Erythroblast (primary cell): ENCODE measurements at regions not wholly inside any gene's neighbourhood (a gene's known extent, or its start where the extent isn't known, plus 50 kb on each side); places are given as distances from the start of the nearest gene placed in this dataset.

Experiments used
- GATA1 ChIP-seq: IDR thresholded peaks from 2 replicates; pipeline ENCODE4 v1.6.1; 2011; ENCODE audit warnings: low read depth, mild to moderate bottlenecking, control low read depth, low read length, moderate library complexity
- POLR2A ChIP-seq: IDR thresholded peaks from 2 replicates; pipeline ENCODE4 v1.6.1; 2011; ENCODE audit warnings: mild to moderate bottlenecking, low read length

DNA sequence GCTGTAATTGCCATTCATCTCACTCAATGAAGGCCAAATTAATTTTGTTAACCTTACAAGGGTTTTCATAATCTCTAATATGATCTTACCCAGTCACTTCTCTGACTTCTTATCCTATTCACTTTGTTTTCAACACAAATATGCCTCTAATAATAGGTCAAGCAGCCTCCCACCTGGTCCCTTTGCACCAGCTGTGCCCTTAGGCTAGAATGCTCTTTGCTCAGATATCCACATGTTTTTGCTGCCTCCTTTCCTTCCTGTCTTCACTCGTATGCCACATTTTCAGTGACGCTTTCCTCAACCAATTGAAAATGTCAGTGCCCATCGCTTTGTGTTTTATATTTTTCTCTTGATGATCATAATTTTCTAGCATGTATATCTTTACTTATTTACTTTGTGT lies 106.4 kb upstream of the SYT10 start:
- TF ChIP-seq POLR2A (no peak), GATA1 (no peak)
